ENCODE measurements at regions not wholly inside any gene's neighbourhood (a gene's known extent, or its start where the extent isn't known, plus 50 kb on each side); places are given as distances from the start of the nearest gene placed in this dataset.
"Not testable (repeated sequence)": the region's sequence is repeated elsewhere in the genome, so short reads cannot be mapped to it uniquely, and the experiment has no call there.

DNA sequence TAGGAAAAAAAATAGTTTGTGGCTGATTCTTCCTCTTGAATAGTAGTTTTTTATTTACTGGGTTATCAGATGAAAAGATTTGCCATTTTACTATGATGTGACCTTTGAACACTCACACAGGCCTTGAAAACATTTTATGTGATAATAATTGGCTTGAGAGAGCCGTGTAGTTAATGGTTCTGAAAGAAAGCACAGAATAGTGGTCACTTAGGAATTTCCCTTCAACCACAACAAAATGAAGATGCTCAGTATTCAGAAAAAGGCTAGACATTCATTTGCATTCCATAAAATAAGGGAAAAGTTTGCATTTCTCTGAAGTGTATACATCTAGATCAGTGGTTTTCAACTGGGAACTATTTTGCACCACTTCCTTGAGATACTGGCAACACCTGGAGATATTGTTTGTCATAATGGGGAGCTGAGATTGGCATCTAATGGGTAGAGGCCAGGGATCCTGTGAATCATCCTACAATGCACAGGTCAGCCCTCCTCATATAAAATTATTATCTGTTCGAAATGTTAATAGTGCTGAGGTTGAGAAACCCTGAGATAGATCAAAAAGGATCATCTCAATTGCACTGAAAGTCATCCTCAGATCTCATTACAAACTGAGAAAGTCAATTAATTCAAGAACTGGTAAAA lies 446.4 kb upstream of the CCNG1 start:
- DNase-seq (ENCODE audit: low read depth) = no peak

DNA sequence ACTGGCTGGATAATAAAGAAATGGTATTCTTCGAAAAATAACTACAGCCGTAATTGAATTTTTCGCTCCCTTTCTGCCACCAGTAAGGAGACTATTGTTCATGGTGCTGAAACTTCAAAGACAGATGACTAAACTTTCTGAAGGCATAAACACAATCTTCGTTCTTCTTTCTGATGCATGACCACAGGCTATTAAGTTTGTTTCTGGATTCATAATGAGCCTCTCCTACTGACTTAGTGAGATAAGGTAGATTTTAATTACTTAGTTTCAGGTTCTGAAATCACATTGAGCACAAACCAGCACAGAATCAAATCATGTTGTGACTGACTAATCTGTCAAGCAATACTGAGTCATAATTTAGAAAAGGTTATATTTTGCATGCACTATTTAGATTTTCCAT lies 441.8 kb upstream of the CCNG1 start:
- no peak for DNase-seq (ENCODE audit: low read depth)

DNA sequence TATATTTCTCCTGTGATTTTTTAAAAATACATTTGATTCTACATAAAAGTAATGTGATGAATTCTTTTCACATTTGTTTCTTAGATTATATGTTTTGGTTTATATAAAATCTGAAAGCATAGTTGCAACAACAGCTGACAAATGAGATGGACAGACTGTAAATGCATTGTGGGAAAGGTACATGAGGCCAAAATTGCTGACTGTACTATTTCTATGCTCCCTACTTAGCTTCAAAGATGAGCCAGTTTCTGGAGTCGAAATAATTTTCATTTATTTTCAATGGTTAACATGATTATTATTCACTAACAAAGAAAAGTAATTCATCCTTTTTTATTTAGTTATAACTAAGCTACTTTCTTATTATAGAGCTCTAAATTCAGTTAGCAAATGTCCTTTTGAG lies 441.3 kb upstream of the CCNG1 start:
- no peak for DNase-seq (ENCODE audit: low read depth)

DNA sequence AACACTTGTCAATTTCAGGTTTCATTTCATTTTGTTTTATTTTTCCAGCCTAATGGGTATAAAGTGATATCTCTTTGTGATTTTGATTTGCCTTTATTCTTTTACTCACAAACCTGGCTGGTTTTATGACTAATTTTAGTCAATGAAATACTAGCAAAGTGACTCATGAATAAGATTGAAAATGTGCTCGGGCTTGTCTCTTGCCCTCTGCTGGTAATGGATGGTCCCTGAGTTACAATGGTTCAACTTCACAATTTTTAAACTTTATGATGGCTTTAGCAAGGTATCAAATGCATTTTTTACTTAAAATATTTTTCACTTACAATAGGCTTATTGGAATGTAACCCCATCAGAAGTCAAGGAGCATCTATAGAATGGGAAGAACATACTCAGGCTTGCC lies 431.4 kb upstream of the CCNG1 start:
- DNase-seq (ENCODE audit: low read depth) = no peak

DNA sequence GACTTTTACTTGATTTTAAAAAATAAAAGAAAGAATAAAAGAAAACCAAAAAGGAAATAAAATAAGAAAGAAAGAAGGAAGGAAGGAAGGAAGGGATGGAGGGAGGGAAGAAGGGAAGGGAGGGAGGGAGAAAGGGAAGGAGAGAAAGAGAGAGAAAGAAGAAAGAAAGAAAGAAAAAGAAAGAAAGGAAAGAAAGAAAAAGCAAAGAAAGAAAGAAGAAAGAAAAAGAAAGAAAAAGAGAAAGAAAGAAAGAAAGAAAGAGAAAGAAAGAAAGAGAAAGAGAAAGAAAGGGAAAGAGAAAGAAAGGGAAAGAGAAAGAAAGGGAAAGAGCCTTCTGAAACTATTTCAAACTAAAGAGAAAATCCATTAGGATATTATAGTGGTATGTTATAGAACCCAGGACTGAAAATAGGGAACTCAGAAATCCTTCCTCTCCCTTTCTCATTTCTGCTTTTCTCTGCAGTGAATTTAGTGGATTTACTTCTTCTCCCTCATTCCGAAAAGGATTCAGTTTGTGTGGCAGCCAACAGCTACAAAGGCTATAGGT lies 414.7 kb upstream of the CCNG1 start:
- no peak for DNase-seq (ENCODE audit: low read depth)

DNA sequence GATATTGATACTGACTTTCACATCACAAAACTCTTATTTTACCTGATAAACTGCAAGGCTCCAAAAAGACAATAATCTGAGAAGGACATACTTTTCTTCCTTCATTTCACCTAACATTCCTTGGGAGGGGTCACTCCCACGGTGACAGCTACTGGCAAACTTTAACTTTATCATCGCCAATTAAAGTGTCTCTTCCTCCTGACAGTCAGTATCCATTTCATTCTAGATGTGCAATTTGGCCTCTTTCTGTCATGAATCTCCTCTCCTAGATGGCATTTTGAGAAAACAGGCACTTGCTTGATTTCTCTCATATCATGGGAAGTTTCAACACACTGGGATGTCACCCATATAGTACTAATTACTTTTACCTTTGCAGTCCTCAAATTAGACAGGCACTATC lies 413.5 kb upstream of the CCNG1 start:
- DNase-seq (ENCODE audit: low read depth) = no peak

DNA sequence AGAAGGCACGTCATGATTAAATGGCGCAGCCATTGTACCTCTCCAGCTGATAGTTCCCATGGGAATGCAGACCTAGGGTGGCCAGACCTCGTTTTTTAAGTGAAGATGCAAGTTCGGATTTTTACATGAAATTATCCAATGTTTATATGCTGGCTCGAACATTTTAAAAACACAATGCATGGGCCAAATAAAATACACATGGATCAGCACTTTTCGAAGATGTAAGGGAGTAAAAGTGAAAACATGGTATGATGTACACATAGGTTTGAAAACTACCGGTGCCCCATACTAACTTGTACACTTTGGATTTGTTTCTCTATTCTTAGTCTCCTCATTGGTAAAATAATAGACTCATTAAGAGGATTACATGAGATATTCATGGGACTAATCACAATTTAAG lies 412.5 kb upstream of the CCNG1 start:
- no peak for DNase-seq (ENCODE audit: low read depth)

DNA sequence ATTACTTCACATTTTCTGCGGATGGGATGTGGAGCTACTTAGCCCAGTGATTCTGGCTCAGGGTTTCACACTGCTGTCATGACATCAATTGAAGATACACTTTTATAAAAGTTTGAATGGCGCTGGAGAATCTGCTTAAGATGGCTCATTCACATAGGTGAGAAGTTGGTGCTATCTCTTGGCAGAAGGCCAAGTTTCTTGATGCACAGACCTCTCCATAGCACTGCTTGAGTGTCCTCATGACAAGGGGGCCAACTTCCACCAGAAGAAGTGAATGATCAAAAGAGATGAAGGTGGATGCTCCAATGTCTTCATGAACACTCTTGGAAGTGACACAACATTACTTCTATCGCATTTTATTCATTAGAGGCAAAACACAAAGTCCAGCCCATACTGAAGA lies 403.7 kb upstream of the CCNG1 start:
- DNase-seq (ENCODE audit: low read depth) = no peak

DNA sequence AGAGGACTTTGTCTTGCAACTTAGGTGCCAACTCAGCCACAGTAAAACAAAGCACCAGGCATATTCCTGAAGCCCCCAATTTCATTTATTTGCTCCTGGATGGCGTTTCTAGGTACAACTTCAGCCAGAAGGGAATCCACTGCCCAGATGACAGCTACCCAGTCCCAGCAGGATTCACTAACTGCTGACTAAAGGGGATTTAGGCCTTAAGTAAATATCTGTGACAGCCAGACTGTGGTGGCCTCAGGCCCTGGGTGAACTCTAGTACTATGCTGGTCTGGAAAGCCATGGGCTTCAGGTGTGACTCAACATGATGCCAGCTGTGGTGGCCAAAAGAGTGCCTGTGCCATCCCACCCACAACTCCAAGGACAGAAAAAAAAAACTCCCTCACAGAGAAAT lies 396.1 kb upstream of the CCNG1 start:
- DNase-seq (ENCODE audit: low read depth) = no peak

DNA sequence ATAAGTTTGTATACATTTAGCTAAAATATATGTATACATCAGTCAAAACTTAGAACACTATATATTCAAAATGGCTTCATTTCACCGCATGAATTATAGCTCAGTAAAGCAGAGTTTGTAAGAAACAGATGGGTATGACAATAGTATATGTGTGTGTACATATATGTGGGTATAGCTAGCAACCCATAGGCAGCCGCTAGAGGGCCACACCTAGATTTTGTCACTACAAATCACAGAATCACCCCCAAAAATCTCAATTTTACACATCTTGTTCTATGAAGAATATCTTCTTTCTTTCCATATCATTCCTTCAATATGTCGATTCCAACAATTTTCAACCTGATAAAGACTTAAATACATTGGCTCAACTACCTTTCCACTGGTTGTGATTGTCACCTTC lies 357.8 kb upstream of the CCNG1 start:
- DNase-seq (ENCODE audit: low read depth) = no peak

DNA sequence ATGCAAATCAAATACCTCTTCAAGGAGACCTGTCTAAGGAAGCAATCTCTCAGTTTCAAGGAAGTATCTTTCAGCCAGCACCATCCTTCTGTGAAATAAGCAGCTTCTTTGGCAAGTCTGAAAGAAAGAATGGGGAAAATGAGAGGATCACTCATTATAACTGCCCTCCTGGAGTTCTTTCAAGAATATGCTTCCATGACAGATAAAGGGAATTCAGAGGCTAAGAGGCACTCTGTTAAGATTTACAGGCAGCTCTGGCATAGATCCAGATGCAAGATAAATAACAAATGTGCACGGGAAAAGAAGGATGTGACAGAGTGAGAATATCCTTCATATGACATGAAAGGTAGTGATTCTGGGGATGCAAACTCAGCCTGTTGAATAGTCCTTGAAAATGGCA lies 348.2 kb upstream of the CCNG1 start:
- no peak for DNase-seq (ENCODE audit: low read depth)

DNA sequence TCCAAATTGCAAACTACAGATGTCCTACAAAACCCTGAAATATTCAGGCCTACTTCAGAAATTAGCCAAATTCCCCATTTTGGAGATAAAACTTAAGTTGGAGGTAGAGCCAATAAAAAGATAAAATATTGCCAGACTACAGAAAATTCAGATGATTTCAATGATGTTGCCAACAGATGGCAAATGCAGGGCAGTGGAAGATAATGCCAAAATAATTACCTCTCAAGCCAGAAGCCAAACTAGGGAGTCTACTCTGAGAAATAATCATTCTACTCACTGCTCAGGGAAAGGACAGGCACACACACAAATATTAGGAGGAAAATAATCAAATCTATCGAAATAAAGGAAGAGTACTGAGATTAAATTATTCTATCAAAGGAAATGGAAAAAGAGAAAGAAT lies 347.5 kb upstream of the CCNG1 start:
- DNase-seq (ENCODE audit: low read depth) = no peak

DNA sequence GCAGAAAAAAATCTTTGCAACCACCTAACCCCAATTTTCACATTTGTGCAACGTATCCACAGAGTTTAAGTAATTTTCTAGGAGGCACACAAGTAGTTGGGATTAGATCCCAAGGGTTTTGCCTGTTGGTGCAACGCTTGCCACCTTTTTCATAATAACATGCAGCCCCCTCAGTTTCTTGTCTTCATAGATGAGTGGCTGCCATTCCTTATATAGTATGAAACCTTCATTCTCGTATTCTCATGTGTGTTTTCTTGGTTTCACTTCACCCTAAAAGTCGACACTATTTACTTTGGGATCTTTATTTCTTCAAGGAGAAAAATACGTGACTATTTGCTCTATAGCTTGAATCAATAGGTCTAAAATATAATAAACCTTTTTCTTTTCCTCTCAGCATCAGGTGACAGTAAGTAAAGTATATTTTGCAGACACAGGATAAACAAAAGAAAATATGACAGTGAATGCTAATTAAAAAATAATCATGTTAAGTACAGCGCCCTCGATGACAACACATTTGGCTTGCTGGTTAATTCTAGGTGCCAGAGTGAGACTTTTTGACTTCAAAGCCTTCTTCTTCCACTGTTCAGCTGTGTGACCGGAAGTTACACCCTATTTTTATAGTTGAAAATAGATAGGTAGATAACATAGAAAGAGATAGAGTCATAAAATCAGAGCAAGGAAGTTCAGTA lies 342.8 kb upstream of the CCNG1 start:
- DNase-seq (ENCODE audit: low read depth) = no peak

DNA sequence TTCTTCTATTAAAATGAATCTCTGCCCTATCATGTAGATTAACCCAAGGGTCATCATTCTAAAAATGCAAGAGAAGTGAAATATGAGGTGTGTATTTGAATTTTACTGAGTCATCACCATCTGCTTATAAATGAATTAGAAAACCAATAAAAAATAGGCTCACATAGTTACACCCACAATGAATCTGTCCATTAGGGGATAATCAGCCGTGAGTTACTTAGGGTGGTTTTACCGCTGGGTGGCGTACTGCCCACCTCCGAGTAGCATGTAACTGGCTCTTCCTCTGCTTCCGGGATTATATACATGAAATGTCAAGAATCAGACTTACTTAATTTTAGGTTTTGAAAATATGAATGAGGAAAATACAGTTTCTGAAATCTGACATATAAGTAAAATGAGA lies 332.9 kb upstream of the CCNG1 start:
- DNase-seq (ENCODE audit: low read depth) = no peak

DNA sequence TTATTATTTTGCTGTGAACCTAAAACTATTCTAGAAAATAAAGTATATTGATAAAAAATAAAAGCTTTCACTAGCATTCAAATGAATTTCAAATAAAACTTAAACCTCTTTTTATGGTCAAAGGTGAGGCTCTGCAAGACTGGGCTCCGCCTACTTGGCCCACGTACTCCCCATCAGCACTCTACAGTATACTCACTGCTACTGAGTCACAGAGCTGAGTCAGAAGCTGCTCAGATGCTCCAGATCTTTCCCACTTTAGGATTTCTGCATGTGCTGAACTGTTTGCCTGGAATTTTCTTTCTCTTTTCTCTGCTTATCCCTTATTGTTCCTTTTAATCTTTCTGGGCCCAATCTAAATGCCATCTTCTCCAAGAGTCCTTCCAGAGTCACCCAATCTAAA lies 331.9 kb upstream of the CCNG1 start:
- DNase-seq (ENCODE audit: low read depth) = no peak

DNA sequence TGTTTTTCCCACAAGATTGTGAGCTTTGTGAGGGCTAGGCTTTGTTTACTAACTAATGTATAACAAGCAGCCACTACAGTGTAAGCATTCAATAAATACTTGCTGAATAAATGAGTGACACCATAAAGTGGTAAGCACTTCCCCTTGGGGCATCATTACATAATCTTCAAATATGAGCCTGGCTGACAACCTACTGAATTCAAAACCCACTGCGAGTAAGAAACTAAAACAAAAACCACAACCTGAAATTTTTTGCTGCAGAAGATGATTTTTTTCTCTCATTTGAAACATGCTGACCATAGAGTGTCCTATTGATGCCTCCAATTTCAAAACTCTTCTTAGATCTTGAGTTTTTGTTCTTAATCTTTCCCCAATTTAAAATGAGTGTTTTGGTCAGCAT lies 331.3 kb upstream of the CCNG1 start:
- DNase-seq (ENCODE audit: low read depth) = no peak

DNA sequence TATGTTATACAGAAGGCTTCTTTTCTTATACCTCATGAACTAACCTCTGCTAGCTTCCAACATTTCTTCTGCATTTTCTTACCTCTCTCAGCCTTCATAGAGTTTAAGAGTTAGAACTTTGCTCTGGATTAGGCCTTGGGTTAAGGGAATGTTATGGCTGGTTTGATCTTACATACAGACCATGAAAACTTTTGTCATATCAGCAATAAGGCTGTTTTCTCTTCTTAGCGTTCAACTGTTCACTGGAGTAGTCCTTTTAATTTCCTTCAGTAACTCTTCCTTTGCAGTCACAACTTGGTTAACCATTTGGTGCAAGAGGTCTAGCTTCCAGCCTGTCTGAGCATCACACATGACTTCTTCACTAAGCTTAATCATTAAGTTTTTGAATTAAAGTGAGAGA lies 329.0 kb upstream of the CCNG1 start:
- no peak for DNase-seq (ENCODE audit: low read depth)

DNA sequence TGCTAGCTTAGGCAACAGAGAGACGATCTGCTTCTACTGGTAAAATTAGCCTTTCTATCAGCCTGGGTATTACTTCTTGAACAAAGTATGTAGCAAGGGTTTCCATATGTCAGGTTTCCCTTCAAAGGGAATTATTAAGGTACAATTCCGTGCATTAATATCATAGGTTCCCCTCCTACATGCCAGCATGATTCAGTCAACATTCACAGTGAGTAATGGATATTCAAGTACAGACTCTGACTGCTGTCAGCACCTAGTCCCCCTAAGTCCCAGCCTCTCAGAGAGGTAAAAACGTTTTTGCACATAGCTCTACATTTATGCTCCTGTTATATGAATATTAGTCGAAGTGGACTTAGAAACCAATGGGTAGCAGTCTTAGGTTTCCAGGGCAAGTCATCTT lies 322.4 kb upstream of the CCNG1 start:
- no peak for DNase-seq (ENCODE audit: low read depth)

DNA sequence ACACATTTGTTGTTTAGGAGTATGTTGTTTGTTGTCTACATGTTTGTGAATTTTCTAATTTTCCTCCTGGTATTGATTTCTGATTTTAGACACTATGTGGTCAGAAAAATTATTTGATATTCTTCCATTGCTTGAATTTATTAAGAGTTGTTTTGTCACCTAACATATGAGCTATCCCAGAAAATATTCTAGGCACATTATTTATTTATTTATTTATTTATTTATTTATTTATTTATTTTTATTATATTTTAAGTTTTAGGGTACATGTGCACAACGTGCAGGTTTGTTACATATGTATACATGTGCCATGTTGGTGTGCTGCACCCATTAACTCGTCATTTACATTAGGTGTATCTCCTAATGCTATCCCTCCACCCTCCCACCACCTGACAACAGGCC lies 320.8 kb upstream of the CCNG1 start:
- DNase-seq (ENCODE audit: low read depth) = not testable (repeated sequence)

DNA sequence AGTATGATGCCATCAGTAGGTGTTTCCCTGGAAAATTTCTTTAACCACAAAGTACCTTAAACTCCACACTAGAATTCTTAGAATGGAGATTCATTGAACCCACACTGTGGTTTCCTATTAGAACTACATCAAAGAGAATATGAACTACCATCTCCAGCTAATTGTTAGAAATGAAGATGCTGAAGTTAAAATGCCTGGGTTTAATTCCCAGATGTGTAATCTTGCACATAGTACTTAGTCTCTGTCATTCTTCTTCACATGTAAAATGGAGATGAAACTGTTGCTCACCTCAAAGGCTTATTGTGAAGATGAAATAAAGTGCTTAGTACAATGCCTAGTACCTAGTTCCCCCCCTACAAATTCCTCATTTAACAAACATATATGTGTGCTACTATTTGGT lies 303.3 kb upstream of the CCNG1 start:
- DNase-seq (ENCODE audit: low read depth) = no peak

DNA sequence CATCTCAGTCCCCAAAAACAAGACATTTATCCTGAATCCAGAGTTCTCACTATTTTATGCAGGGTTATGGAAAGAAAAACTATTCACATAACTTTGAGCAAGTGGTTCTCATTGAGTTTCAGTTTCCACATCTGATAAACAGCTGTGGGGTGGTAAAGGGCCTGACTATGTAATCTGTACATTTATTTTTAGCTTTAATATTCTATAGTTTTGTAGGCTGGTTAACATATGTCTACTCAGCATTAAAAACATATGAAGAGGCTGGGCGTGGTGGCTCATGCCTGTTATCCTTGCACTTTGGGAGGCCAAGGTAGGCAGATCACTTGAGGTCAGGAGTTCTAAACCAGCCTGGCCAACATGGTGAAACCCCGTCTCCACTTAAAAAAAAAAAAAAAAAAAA lies 301.5 kb upstream of the CCNG1 start:
- DNase-seq (ENCODE audit: low read depth) = no peak

DNA sequence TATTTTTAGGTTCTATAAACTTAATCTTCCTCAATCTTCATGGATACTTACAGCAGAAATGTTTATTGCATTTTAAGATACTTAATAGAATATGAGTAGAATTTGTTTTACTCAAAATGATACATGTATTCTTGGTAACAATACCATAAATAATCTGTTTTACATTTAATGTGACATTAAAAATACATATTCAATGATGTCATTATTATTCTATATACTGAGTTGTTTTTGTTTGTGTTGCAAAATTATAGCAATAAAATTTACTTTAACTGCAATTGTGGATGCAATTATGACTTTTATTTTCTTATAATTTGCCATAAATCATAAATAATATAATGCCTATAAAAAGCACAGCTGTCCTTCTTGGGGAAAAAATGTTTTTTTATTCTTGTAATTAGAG lies 275.9 kb upstream of the CCNG1 start:
- no peak for DNase-seq (ENCODE audit: low read depth)

DNA sequence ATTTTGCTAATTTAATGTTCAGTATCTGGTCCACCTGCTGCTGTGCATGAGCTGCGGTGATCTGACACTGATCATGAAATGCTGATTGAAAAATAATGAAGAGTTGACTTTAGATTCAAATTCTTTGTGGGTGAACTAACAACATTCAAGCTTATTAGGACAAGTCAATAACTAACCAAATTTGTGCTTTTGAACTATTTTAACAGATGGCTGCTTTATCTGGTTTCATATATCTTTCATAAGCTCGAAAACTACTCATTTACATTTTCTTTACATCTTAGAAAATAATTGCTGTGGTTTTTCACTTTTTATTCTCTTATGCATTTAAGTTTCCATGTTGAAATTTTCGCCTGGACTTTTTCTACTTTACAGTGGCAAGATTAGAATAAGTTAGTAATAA lies 274.8 kb upstream of the CCNG1 start:
- no peak for DNase-seq (ENCODE audit: low read depth)

DNA sequence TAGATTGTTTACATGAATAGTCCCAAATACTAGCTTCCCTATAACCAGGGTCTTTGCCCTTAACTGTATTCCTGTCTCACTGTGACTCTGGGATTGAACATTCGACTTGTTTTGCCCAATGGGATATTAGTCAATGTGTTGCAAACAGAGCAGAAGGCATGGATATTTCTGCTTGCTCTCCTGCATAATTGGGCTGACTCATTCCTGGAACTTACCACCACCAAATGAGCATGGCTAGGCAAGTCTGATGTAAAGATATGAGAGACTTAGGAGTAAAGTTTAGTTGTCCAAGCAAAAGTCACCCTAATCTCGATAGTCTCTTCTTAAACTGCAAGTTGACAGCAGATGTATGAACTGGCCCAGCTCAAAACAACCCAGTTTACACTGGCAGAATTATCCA lies 273.5 kb upstream of the CCNG1 start:
- DNase-seq (ENCODE audit: low read depth) = no peak

Data from stimulated activated CD8-positive, alpha-beta memory T cell treated with anti-CD3 and anti-CD28 coated beads, Interleukin-4, amount 100 ng/mL, for 24 hours (primary cell).